Loucy (cell line): ENCODE measurements at regions not wholly inside any gene's neighbourhood (a gene's known extent, or its start where the extent isn't known, plus 50 kb on each side); places are given as distances from the start of the nearest gene placed in this dataset.

Experiments
- H2AFZ ChIP-seq: fragments of 200-600 bp; sonication (generic); 2 replicates; pipeline ENCODE4 v1.6.0; 2016; ENCODE audit warnings: antibody characterized with exemption, mild to moderate bottlenecking, low read length, moderate library complexity
- H3F3A ChIP-seq: fragments of 200-600 bp; 2 replicates; pipeline ENCODE4 v1.6.0; 2016; ENCODE audit warnings: antibody characterized with exemption, low read depth, mild to moderate bottlenecking
- H3K27me3 ChIP-seq: fragments of 200-600 bp; sonication (generic); 2 replicates; pipeline ENCODE4 v1.6.1; 2014; ENCODE audit warnings: low read length, mild to moderate bottlenecking; ENCODE audit not compliant: insufficient read depth, poor library complexity, severe bottlenecking
- H3K36me3 ChIP-seq: fragments of 200-600 bp; sonication (generic); 2 replicates; pipeline ENCODE4 v1.6.1; 2016; ENCODE audit warnings: low read length; ENCODE audit not compliant: insufficient read depth
- H3K4me1 ChIP-seq: fragments of 200-600 bp; sonication (generic); 2 replicates; pipeline ENCODE4 v1.5.1; 2014; ENCODE audit warnings: low read length, mild to moderate bottlenecking; ENCODE audit not compliant: insufficient read depth, poor library complexity, severe bottlenecking
- H3K4me2 ChIP-seq: fragments of 200-600 bp; sonication (generic); 2 replicates; pipeline ENCODE4 v1.6.0; 2014; ENCODE audit warnings: antibody characterized with exemption, low read length, low read depth, mild to moderate bottlenecking; ENCODE audit not compliant: poor library complexity, severe bottlenecking
- H3K4me3 ChIP-seq: fragments of 200-600 bp; sonication (generic); 2 replicates; pipeline ENCODE4 v1.5.1; 2014; ENCODE audit warnings: low read length, mild to moderate bottlenecking, mixed read lengths; ENCODE audit not compliant: poor library complexity, severe bottlenecking
- H3K79me2 ChIP-seq: fragments of 200-600 bp; sonication (generic); 2 replicates; pipeline ENCODE4 v1.6.1; 2014; ENCODE audit warnings: low read length; ENCODE audit not compliant: insufficient read depth
- H3K9ac ChIP-seq: fragments of 200-600 bp; sonication (generic); 2 replicates; pipeline ENCODE4 v1.6.0; 2014; ENCODE audit warnings: mild to moderate bottlenecking, low read depth, low read length, moderate library complexity; ENCODE audit not compliant: poor library complexity, severe bottlenecking
- H3K9me2 ChIP-seq: fragments of 200-600 bp; sonication (generic); replicated peaks from 2 replicates; pipeline ENCODE4 v1.6.1; 2016; ENCODE audit warnings: low read depth, low read length, mixed read lengths
- H3K9me3 ChIP-seq: fragments of 200-600 bp; sonication (generic); 2 replicates; pipeline ENCODE4 v1.6.1; 2014; ENCODE audit warnings: mild to moderate bottlenecking, antibody characterized with exemption, low read length, low read depth; ENCODE audit not compliant: insufficient read depth
- H4K20me1 ChIP-seq: fragments of 200-600 bp; sonication (generic); 2 replicates; pipeline ENCODE4 v1.6.0; 2014; ENCODE audit warnings: antibody characterized with exemption, low read length, mild to moderate bottlenecking; ENCODE audit not compliant: insufficient read depth, poor library complexity, severe bottlenecking
- EZH2phosphoT487 ChIP-seq: fragments of 200-600 bp; IDR thresholded peaks from 2 replicates; pipeline ENCODE4 v1.6.1; 2018; ENCODE audit warnings: antibody characterized with exemption, mild to moderate bottlenecking, moderate library complexity, borderline replicate concordance
- TF ChIP-seq, protein P1 (sequence below): fragments of 200-600 bp; sonication (generic); conservative IDR thresholded peaks from 2 replicates; pipeline ENCODE4 v1.5.1; 2014; ENCODE audit warnings: mild to moderate bottlenecking, antibody characterized with exemption, low read length

DNA sequence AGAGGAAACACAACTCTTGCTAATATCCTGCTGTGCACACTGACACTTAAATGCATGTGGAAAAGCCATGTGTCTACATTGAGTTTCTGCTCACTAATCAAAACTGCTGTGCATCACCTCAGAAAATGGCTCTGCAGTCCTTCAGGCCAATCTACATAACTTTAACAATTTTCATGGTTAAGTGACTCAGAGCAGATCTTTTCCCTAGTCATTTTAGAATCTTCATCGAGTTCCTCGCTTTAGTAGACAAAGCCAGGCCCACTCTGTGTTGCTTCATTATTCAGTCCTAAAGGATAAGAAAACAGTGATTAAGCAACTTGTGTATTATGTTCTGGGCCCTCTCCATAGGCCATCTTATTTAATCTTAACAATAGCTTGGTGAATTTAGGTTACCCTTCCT is 250.0 kb downstream of the KCNC2 start:
- Histone ChIP-seq H3K9ac (no peak overlapping the region), H4K20me1 (no peaks in the 10 kb centered on the region), H2AFZ (no peak overlapping the region), H3K4me3 (no peak overlapping the region), H3K36me3 (no peaks in the 10 kb centered on the region), H3K9me3 (peaks cover 2% of the 10 kb centered on the region; the same call in 1 of the 2 replicates), H3K4me1 (no peaks in the 10 kb centered on the region), H3K79me2 (no peaks in the 10 kb centered on the region), H3F3A (no peaks in the 10 kb centered on the region), H3K27me3 (no peaks in the 10 kb centered on the region), H3K9me2 (no peaks in the 10 kb centered on the region), H3K4me2 (no peak overlapping the region)
- no peak for TF ChIP-seq EZH2phosphoT487
- TF ChIP-seq, protein P1, sequence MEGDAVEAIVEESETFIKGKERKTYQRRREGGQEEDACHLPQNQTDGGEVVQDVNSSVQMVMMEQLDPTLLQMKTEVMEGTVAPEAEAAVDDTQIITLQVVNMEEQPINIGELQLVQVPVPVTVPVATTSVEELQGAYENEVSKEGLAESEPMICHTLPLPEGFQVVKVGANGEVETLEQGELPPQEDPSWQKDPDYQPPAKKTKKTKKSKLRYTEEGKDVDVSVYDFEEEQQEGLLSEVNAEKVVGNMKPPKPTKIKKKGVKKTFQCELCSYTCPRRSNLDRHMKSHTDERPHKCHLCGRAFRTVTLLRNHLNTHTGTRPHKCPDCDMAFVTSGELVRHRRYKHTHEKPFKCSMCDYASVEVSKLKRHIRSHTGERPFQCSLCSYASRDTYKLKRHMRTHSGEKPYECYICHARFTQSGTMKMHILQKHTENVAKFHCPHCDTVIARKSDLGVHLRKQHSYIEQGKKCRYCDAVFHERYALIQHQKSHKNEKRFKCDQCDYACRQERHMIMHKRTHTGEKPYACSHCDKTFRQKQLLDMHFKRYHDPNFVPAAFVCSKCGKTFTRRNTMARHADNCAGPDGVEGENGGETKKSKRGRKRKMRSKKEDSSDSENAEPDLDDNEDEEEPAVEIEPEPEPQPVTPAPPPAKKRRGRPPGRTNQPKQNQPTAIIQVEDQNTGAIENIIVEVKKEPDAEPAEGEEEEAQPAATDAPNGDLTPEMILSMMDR: no peak

DNA sequence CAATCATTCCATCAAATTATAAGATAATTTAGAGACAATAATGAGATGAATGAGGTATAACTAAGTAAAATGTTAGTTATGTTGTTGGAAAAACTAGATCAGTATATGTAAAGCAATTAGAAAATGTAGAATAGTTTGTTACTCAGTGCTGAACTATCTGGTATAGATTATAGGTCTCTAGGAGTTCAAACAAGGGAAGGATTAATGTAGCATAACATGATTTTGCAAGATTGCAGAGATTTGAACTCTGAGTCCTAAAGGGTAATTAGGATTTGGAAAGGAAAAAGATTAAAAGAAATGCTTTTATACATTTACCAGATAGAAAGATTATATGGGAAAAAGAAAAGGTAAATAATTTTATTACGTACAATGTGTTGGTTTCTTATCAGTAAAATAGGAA is 246.3 kb downstream of the KCNC2 start:
- no peak for TF ChIP-seq EZH2phosphoT487
- Histone ChIP-seq H3K4me2 (no peak overlapping the region), H3K9me2 (no peaks in the 10 kb centered on the region), H3K27me3 (no peaks in the 10 kb centered on the region), H4K20me1 (no peaks in the 10 kb centered on the region), H2AFZ (no peak overlapping the region), H3K4me3 (no peak overlapping the region), H3K79me2 (no peaks in the 10 kb centered on the region), H3K4me1 (no peaks in the 10 kb centered on the region), H3K9me3 (no peaks in the 10 kb centered on the region), H3F3A (no peaks in the 10 kb centered on the region), H3K36me3 (no peaks in the 10 kb centered on the region), H3K9ac (no peak overlapping the region)

DNA sequence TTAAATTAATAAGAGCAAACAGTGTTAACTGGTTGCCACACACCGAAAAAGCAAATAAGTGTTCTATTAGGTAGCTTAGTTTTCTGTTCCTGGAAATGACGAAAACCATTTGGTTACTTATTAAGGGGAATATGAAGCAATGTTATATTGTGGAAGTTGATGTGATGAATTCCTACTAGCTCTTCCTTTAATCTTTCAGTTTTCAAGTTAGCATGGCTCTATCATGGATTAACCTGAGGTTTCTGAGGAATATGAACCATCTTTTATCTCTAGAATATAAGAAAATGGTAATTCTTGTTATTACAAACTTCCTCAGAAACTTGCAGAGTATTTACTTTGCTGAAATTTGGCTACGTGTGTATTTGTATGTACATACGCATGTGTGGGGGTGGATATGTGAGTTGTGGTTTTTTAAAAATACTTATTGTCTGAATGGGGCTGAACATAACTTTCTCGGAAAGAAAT is 245.7 kb downstream of the KCNC2 start:
- Histone ChIP-seq H3K9me3 (no peaks in the 10 kb centered on the region), H4K20me1 (no peaks in the 10 kb centered on the region), H3K27me3 (no peaks in the 10 kb centered on the region), H3K4me2 (no peak overlapping the region), H3F3A (no peaks in the 10 kb centered on the region), H3K36me3 (no peaks in the 10 kb centered on the region), H3K79me2 (no peaks in the 10 kb centered on the region), H3K4me3 (no peak overlapping the region), H3K4me1 (no peaks in the 10 kb centered on the region), H3K9ac (no peak overlapping the region), H2AFZ (no peak overlapping the region), H3K9me2 (no peaks in the 10 kb centered on the region)
- TF ChIP-seq, protein P1: no peak
- no peak for TF ChIP-seq EZH2phosphoT487

GRCh38 chr12:74964390-74964789 is 245.2 kb downstream of the KCNC2 start:
- Histone ChIP-seq H3K9ac (no peak overlapping the region), H3K4me2 (no peak overlapping the region), H4K20me1 (no peaks in the 10 kb centered on the region), H3K9me2 (no peaks in the 10 kb centered on the region), H3K4me1 (no peaks in the 10 kb centered on the region), H3K36me3 (no peaks in the 10 kb centered on the region), H2AFZ (no peak overlapping the region), H3K4me3 (no peak overlapping the region), H3K27me3 (no peaks in the 10 kb centered on the region), H3K9me3 (no peaks in the 10 kb centered on the region), H3K79me2 (no peaks in the 10 kb centered on the region), H3F3A (no peaks in the 10 kb centered on the region)
- TF ChIP-seq, protein P1: no peak
- TF ChIP-seq EZH2phosphoT487: no peak
